CD4-positive, alpha-beta T cell (primary cell): ENCODE measurements at regions not wholly inside any gene's neighbourhood (a gene's known extent, or its start where the extent isn't known, plus 50 kb on each side); places are given as distances from the start of the nearest gene placed in this dataset.

Source experiments
- ATAC-seq: fragments of 200-7000 bp; cut with Tn5 transposase; one replicate; pipeline ENCODE4 v1.10.0; 2022; ENCODE audit warnings: mild to moderate bottlenecking; ENCODE audit not compliant: poor library complexity
- CTCF ChIA-PET: fragments of 350-600 bp; sonication (Branson Sonifier 250); formaldehyde crosslinking; loops from one replicate; lab custom pipeline; 2021; ENCODE audit warnings: antibody characterized with exemption, inconsistent platforms; lab: Charles Lee
- POLR2A ChIA-PET: fragments of 350-600 bp; sonication (Branson Sonifier 250); formaldehyde crosslinking; loops from one replicate; lab custom pipeline; 2021; ENCODE audit warnings: antibody characterized with exemption, inconsistent platforms; lab: Charles Lee
- DNase-seq, 14 experiments: peaks; one replicate each; pipeline ENCODE4 v3.0.0-alpha.2; 2013 to 2020; ENCODE audit warnings: mixed read lengths in 2 of 14
- H3K27ac ChIP-seq, 2 donors: one replicate each; pipeline versions ENCODE4 v1.5.1 to v1.7.0; 2013; ENCODE audit warnings: low read length in 2 of 2, low read depth in 1 of 2, mild to moderate bottlenecking in 1 of 2
- H3K27me3 ChIP-seq, 2 experiments: 1 replicate in 1 of 2; 2 replicates in 1 of 2; pipeline versions ENCODE4 v1.6.1 to v1.7.0; 2013; ENCODE audit warnings: low read length in 2 of 2, control low read depth in 1 of 2, mild to moderate bottlenecking in 1 of 2, moderate library complexity in 1 of 2; ENCODE audit not compliant: insufficient read depth in 2 of 2, control insufficient read depth in 1 of 2
- H3K36me3 ChIP-seq: one replicate; pipeline ENCODE4 v1.6.1; 2013; ENCODE audit warnings: low read length, control low read depth; ENCODE audit not compliant: insufficient read depth
- H3K4me1 ChIP-seq: one replicate; pipeline ENCODE4 v1.6.1; 2013; ENCODE audit warnings: low read length, control low read depth; ENCODE audit not compliant: insufficient read depth
- H3K4me3 ChIP-seq: one replicate; pipeline ENCODE4 v1.5.1; 2013; ENCODE audit warnings: mild to moderate bottlenecking, low read length, moderate library complexity
- H3K9me3 ChIP-seq, 2 experiments: 1 replicate in 1 of 2; 2 replicates in 1 of 2; pipeline versions ENCODE4 v1.6.1 to v1.7.0; 2013; ENCODE audit warnings: low read length in 2 of 2, mild to moderate bottlenecking in 2 of 2, control low read depth in 1 of 2, moderate library complexity in 1 of 2; ENCODE audit not compliant: control insufficient read depth in 1 of 2, insufficient read depth in 1 of 2
- H3K27ac Mint-ChIP-seq: one replicate; pipeline ENCODE4 v1.8.0; 2020; ENCODE audit warnings: mixed read lengths
- H3K27me3 Mint-ChIP-seq: one replicate; pipeline ENCODE4 v1.8.0; 2021; ENCODE audit warnings: mixed read lengths
- H3K36me3 Mint-ChIP-seq: one replicate; pipeline ENCODE4 v1.8.0; 2021; ENCODE audit warnings: low read depth, mixed read lengths
- H3K4me1 Mint-ChIP-seq: one replicate; pipeline ENCODE4 v1.8.0; 2021; ENCODE audit warnings: low read depth, mixed read lengths
- H3K4me3 Mint-ChIP-seq: one replicate; pipeline ENCODE4 v1.8.0; 2020; ENCODE audit warnings: mild to moderate bottlenecking, mixed read lengths
- H3K9me3 Mint-ChIP-seq: one replicate; pipeline ENCODE4 v1.8.0; 2020; ENCODE audit warnings: mixed read lengths
- CTCF ChIP-seq: fragments of 200-600 bp; IDR thresholded peaks from one replicate; pipeline ENCODE4 v1.8.0; 2022; ENCODE audit warnings: antibody characterized with exemption, mild to moderate bottlenecking
- intact Hi-C, 2 experiments: fragments of 100-400 bp; cut with DNase I in 1 of 2; cut with micrococcal nuclease in 1 of 2; formaldehyde crosslinking; loops; one replicate each; pipeline versions ENCODE4 v1.15.1 to v1.9.0; 2023 to 2025; cut with DNase I, micrococcal nuclease

GRCh38 chr2:21535826-21536225, 412.1 kb downstream of the TDRD15 start:
- Histone ChIP-seq H3K4me3 (no peak overlapping the region), H3K9me3 (peaks cover 8 to 12% of the 10 kb centered on the region in 2 experiments), H3K4me1 (no peaks in the 10 kb centered on the region), H3K36me3 (no peaks in the 10 kb centered on the region), H3K27me3 (no peaks in the 10 kb centered on the region), H3K27ac (no peak overlapping the region)
- Mint-ChIP-seq H3K27ac (no peak overlapping the region), H3K36me3 (no peaks in the 10 kb centered on the region), H3K4me1 (no peaks in the 10 kb centered on the region), H3K9me3 (peaks cover 16% of the 10 kb centered on the region), H3K4me3 (no peak overlapping the region), H3K27me3 (no peaks in the 10 kb centered on the region)
- ATAC-seq (no peak), DNase-seq (no peak)
- no peak for TF ChIP-seq CTCF
- ChIA-PET CTCF (no interaction called here), POLR2A (no interaction called here)
- intact Hi-C loops = no loop called here

- Histone ChIP-seq H3K4me3 (no peak overlapping the region), H3K9me3 (peaks cover 8 to 9% of the 10 kb centered on the region in 2 experiments), H3K27me3 (no peaks in the 10 kb centered on the region), H3K36me3 (no peaks in the 10 kb centered on the region), H3K27ac (no peak overlapping the region), H3K4me1 (no peaks in the 10 kb centered on the region)
- Mint-ChIP-seq H3K9me3 (peaks cover 16% of the 10 kb centered on the region), H3K4me3 (no peak overlapping the region), H3K4me1 (no peaks in the 10 kb centered on the region), H3K36me3 (no peaks in the 10 kb centered on the region), H3K27me3 (no peaks in the 10 kb centered on the region), H3K27ac (no peak overlapping the region)
- no peak for TF ChIP-seq CTCF
- CTCF ChIA-PET = no interaction called here
- DNase-seq (no peak), ATAC-seq (no peak)
- intact Hi-C loops = no loop called here
- POLR2A ChIA-PET = no interaction called here
Measured at GRCh38 chr2:21539685-21540084, 415.9 kb downstream of the TDRD15 start.

- Mint-ChIP-seq H3K27me3 (no peaks in the 10 kb centered on the region), H3K27ac (no peak overlapping the region), H3K36me3 (no peaks in the 10 kb centered on the region), H3K9me3 (peaks cover 10% of the 10 kb centered on the region), H3K4me3 (no peak overlapping the region), H3K4me1 (no peaks in the 10 kb centered on the region)
- Histone ChIP-seq H3K36me3 (no peaks in the 10 kb centered on the region), H3K9me3 (no peaks in the 10 kb centered on the region), H3K27me3 (no peaks in the 10 kb centered on the region), H3K4me3 (no peak overlapping the region), H3K27ac (no peak overlapping the region), H3K4me1 (no peaks in the 10 kb centered on the region)
- ChIA-PET POLR2A (no interaction called here), CTCF (no interaction called here)
- ATAC-seq = no peak
- no peak for DNase-seq
- intact Hi-C loops = no loop called here
- TF ChIP-seq CTCF = no peak
Measured at GRCh38 chr2:21543630-21544029, 419.9 kb downstream of the TDRD15 start.
